HUES6 (cell line): ENCODE measurements at regions not wholly inside any gene's neighbourhood (a gene's known extent, or its start where the extent isn't known, plus 50 kb on each side); places are given as distances from the start of the nearest gene placed in this dataset.

ENCODE experiments used
- H3K27ac ChIP-seq: 2 replicates; pipeline ENCODE4 v1.7.0; 2013; ENCODE audit warnings: low read depth, mild to moderate bottlenecking, low read length, inconsistent platforms
- H3K27me3 ChIP-seq: 2 replicates; pipeline ENCODE4 v1.6.1; 2013; ENCODE audit warnings: low read length; ENCODE audit not compliant: control insufficient read depth, insufficient read depth
- H3K36me3 ChIP-seq: 2 replicates; pipeline ENCODE4 v1.6.1; 2013; ENCODE audit warnings: low read length; ENCODE audit not compliant: control insufficient read depth, insufficient read depth
- H3K4me1 ChIP-seq: 2 replicates; pipeline ENCODE4 v1.6.1; 2013; ENCODE audit warnings: low read length; ENCODE audit not compliant: control insufficient read depth, insufficient read depth
- H3K4me3 ChIP-seq: 2 replicates; pipeline ENCODE4 v1.5.1; 2013; ENCODE audit warnings: low read depth, low read length
- H3K9ac ChIP-seq: one replicate; pipeline ENCODE4 v1.6.1; 2013; ENCODE audit warnings: mild to moderate bottlenecking, low read length
- H3K9me3 ChIP-seq: 2 replicates; pipeline ENCODE4 v1.6.1; 2013; ENCODE audit warnings: low read depth, low read length; ENCODE audit not compliant: control insufficient read depth, insufficient read depth

GRCh38 chr12:127438512-127439244 lies 828.3 kb upstream of the TMEM132C start:
- Histone ChIP-seq H3K9ac (no peak overlapping the region), H3K4me1 (no peaks in the 10 kb centered on the region), H3K27ac (no peak overlapping the region), H3K9me3 (peaks cover 18% of the 10 kb centered on the region), H3K36me3 (no peaks in the 10 kb centered on the region), H3K4me3 (no peak overlapping the region), H3K27me3 (peaks cover 3% of the 10 kb centered on the region; the same call in 1 of the 2 replicates)

DNA sequence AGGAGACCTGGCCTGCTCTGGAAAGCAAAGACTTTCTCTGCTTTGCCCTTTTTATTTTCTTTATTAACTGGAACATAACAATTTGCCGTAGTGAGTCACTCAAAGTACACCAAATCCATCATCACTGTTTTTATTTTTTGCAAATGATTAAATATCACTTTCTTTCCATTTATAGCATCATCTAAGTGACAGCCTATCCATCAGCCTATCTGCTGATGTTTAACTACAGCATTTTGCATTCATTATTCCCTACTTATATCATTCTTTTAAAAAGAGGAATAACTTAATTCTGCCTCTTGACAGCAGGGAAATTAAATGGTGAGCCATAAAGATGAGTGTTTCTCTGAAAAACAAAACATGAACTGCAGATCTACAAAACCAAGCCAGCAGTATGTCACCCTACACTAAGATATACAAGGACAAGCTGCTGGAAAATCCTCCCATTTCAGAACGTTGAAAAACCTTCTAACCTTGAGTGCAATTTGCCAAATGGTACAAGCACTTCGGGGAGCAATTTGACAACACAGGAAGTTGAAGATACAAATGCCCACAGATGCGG lies 821.3 kb upstream of the TMEM132C start:
- H3K4me3 ChIP-seq, result no peak overlapping the region
- H3K36me3 ChIP-seq, result no peaks in the 10 kb centered on the region
- no peaks in the 10 kb centered on the region for H3K4me1 ChIP-seq
- H3K9ac ChIP-seq, result no peak overlapping the region
- H3K9me3 ChIP-seq, result peaks cover 5% of the 10 kb centered on the region; the same call in 1 of the 2 replicates
- no peaks in the 10 kb centered on the region for H3K27me3 ChIP-seq
- no peak overlapping the region for H3K27ac ChIP-seq

GRCh38 chr12:127448906-127449305 lies 818.1 kb upstream of the TMEM132C start:
- Histone ChIP-seq H3K27ac (no peak overlapping the region), H3K27me3 (peaks cover 10% of the 10 kb centered on the region; the same call in 1 of the 2 replicates), H3K4me1 (no peaks in the 10 kb centered on the region), H3K4me3 (no peak overlapping the region), H3K36me3 (no peaks in the 10 kb centered on the region), H3K9ac (no peak overlapping the region), H3K9me3 (no peaks in the 10 kb centered on the region)

DNA sequence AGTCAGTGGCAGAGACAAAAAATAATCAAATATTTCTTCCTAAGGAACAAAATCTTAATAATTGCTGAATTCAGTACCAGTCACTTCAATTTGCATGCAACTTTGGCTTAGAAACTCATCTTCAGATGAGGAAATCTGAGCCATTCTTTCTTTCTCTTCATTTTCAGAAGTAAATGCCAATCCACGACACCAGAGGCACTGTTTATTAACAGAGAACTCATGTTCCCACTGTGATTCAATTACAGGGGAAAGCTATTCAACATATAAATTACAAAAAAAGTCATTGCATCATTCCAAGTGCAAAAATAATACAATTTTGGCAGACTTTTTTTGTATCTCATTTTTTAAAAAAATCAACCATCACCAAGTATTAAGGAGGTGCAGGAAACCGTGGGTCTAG lies 816.1 kb upstream of the TMEM132C start:
- Histone ChIP-seq H3K4me3 (no peak overlapping the region), H3K36me3 (no peaks in the 10 kb centered on the region), H3K27ac (no peak overlapping the region), H3K27me3 (peaks cover 28% of the 10 kb centered on the region), H3K9ac (no peak overlapping the region), H3K4me1 (no peaks in the 10 kb centered on the region), H3K9me3 (no peaks in the 10 kb centered on the region)

DNA sequence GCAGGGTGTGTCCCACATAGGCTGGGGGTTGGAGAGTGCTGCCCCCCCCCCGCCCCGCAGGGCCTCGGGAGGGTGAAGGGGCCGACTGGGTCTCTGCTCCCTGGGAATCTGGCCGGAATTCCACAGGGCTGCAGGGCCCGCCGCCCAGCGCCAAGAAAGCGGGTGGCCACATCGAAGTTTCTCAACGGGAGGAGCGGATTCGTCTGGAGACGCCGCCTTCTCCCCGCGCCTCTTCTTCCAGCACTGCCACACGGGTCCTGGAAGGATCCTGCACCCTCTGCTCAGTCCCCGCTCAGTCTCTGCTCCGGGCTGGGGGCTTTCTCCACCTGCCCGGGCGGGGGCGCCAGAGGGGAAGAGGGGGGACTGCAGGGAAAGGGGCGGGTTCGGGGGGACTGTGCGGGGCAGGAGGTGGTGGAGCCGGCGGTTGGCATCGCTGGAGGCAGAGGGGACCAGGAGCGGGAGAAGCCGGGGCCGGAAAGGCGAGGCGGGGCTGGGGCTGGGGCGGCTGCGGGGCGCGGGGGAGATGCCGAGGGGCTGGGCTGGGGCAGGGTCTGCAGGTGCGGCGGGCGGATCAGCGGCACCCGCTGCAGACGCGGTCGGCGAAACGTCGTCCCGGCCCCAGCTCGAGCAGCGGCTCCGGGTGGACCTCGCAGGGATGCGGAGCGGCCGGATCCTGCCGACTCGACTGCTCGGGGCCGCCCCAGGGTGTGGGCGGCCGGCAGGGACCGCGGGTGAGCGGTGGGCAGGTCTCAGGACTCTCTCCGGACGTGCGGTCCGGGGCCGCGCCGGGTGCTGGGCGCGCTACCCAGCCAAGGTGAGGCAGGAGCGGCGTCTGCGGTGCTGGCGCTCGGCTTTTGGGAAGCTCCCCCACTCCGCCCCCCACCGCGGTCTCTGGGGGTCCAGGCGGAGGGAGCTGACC lies 811.4 kb upstream of the TMEM132C start:
- Histone ChIP-seq H3K27ac (no peak overlapping the region), H3K36me3 (no peaks in the 10 kb centered on the region), H3K27me3 (peaks cover 54% of the 10 kb centered on the region), H3K9me3 (no peaks in the 10 kb centered on the region), H3K4me1 (no peaks in the 10 kb centered on the region), H3K4me3 (peak overlapping the region; percentile 64), H3K9ac (no peak overlapping the region)

DNA sequence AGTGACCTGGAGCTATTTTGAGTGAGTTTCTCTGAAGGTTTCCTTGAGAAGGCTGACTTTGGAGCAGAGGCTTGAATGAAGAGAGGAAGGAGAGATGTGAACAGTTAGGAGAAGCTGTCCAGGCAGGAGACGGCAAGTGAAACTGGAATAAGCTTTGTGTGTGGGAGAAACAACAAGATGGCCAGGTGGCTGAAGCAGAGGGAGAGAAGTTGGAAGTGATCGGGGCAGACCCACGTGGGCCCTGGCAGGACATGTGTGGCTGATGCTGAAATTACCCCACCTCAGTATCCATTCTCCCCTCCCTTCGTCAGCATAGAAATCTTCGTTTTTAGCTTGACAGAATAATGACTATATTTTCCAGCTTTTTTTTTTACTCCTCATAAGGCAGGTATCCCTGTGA lies 809.2 kb upstream of the TMEM132C start:
- no peak overlapping the region for H3K27ac ChIP-seq
- no peaks in the 10 kb centered on the region for H3K36me3 ChIP-seq
- no peak overlapping the region for H3K9ac ChIP-seq
- peaks cover 51% of the 10 kb centered on the region for H3K27me3 ChIP-seq
- H3K4me1 ChIP-seq, result no peaks in the 10 kb centered on the region
- no peaks in the 10 kb centered on the region for H3K9me3 ChIP-seq
- no peak overlapping the region for H3K4me3 ChIP-seq

- H3K4me1 ChIP-seq, result no peaks in the 10 kb centered on the region
- no peaks in the 10 kb centered on the region for H3K36me3 ChIP-seq
- no peaks in the 10 kb centered on the region for H3K9me3 ChIP-seq
- H3K4me3 ChIP-seq, result no peak overlapping the region
- H3K27ac ChIP-seq, result no peak overlapping the region
- no peak overlapping the region for H3K9ac ChIP-seq
- H3K27me3 ChIP-seq, result peaks cover 41% of the 10 kb centered on the region
These were observed 807.8 kb upstream of the TMEM132C start for GRCh38 chr12:127459166-127459565.

GRCh38 chr12:127459687-127460086 lies 807.3 kb upstream of the TMEM132C start:
- no peaks in the 10 kb centered on the region for H3K4me1 ChIP-seq
- H3K36me3 ChIP-seq, result no peaks in the 10 kb centered on the region
- no peak overlapping the region for H3K27ac ChIP-seq
- H3K4me3 ChIP-seq, result no peak overlapping the region
- H3K9me3 ChIP-seq, result no peaks in the 10 kb centered on the region
- no peak overlapping the region for H3K9ac ChIP-seq
- peaks cover 36% of the 10 kb centered on the region for H3K27me3 ChIP-seq

GRCh38 chr12:127463237-127463636 lies 803.7 kb upstream of the TMEM132C start:
- Histone ChIP-seq H3K27ac (no peak overlapping the region), H3K27me3 (peaks cover 2% of the 10 kb centered on the region; the same call in 1 of the 2 replicates)

GRCh38 chr12:127469331-127469730 lies 797.6 kb upstream of the TMEM132C start:
- no peaks in the 10 kb centered on the region for H3K4me1 ChIP-seq
- H3K27ac ChIP-seq, result no peak overlapping the region
- H3K27me3 ChIP-seq, result no peaks in the 10 kb centered on the region; the same call in 1 of the 2 replicates
- H3K9me3 ChIP-seq, result peaks cover 6% of the 10 kb centered on the region; the same call in 1 of the 2 replicates
- H3K9ac ChIP-seq, result no peak overlapping the region
- H3K36me3 ChIP-seq, result no peaks in the 10 kb centered on the region
- H3K4me3 ChIP-seq, result no peak overlapping the region

More at GRCh38 chr12:127463237-127463636, 803.7 kb upstream of the TMEM132C start:
- Histone ChIP-seq H3K4me1 (no peaks in the 10 kb centered on the region), H3K4me3 (no peak overlapping the region), H3K9me3 (no peaks in the 10 kb centered on the region), H3K9ac (no peak overlapping the region), H3K36me3 (no peaks in the 10 kb centered on the region)

DNA sequence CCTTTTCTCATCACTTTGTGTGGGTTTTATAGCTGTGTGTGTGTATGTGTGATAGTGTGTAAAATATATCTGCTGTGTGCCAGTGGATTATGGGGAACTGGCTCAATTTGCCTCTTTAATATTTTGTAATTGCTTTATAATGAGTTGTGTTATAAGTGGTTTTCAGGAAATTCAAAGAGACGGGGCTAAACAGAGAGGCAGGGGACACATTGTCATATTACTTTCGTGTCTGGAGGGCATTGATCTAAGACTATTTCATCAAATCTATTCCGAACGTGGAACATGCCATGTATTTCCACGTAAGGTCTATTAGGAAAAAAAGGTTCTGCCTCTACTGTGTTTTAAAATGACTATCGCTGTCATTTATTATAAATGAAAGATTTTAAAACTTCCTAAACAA lies 793.2 kb upstream of the TMEM132C start:
- Histone ChIP-seq H3K9me3 (peaks cover 6% of the 10 kb centered on the region; the same call in 1 of the 2 replicates), H3K4me1 (no peaks in the 10 kb centered on the region), H3K4me3 (no peak overlapping the region), H3K27me3 (no peaks in the 10 kb centered on the region), H3K9ac (no peak overlapping the region), H3K27ac (no peak overlapping the region), H3K36me3 (no peaks in the 10 kb centered on the region)
